ENCODE measurements at regions not wholly inside any gene's neighbourhood (a gene's known extent, or its start where the extent isn't known, plus 50 kb on each side); places are given as distances from the start of the nearest gene placed in this dataset.

DNA sequence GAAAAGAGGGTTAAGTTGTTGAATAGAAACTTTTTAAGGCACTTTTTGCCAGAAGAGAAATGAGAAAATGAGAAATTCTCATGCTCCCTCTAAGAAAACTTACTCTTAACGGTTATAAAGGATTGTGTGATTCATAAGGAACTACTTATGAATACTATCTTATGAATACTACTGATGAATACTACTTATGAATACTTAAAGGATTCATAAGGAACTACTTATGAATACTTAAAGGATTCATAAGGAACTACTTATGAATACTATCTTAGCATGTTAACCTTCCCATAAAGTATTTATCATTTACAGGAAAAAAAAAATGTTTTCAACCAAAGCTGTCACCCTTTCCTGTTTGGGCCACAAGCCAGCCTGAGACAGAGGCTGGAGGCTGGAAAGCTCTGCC is 53.1 kb upstream of the UCN3 start:
- no peak for TF ChIP-seq POLR2A (IDR thresholded peaks at IDR 0.05)
- TF ChIP-seq, protein P1, sequence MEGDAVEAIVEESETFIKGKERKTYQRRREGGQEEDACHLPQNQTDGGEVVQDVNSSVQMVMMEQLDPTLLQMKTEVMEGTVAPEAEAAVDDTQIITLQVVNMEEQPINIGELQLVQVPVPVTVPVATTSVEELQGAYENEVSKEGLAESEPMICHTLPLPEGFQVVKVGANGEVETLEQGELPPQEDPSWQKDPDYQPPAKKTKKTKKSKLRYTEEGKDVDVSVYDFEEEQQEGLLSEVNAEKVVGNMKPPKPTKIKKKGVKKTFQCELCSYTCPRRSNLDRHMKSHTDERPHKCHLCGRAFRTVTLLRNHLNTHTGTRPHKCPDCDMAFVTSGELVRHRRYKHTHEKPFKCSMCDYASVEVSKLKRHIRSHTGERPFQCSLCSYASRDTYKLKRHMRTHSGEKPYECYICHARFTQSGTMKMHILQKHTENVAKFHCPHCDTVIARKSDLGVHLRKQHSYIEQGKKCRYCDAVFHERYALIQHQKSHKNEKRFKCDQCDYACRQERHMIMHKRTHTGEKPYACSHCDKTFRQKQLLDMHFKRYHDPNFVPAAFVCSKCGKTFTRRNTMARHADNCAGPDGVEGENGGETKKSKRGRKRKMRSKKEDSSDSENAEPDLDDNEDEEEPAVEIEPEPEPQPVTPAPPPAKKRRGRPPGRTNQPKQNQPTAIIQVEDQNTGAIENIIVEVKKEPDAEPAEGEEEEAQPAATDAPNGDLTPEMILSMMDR (IDR thresholded peaks at IDR 0.05) = no peak
- Histone ChIP-seq H3K36me3 (no peaks in the 10 kb centered on the region), H3K27ac (no peak overlapping the region), H3K4me3 (no peak overlapping the region), H3K9me3 (no peaks in the 10 kb centered on the region), H3K27me3 (no peaks in the 10 kb centered on the region), H3K4me1 (no peaks in the 10 kb centered on the region)
- DNase-seq = no peak
- WGBS, 2 donors = 34 to 59% methylated on average over 1 of the region's 1 CpG
- intact Hi-C loops (cut with DNase I) = no loop called here

DNA sequence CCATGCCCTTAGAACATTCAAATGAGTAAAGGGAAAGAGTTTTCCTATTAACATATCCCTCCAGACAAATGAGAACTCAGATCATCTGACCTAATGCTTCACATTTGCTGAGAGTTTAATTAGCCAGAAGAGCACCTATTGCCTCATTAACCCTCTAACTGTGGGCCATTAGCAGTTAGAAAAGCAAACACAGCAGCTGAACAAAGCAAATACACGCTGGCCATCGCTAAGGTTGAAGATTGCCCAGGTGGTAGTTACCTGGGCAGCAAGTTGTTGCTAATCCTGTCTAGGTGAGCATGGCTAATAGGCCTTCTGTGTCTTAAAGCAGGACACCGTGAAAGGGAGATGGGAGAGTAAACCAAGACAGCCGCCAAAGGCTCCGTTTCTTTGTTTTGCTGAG is 49.9 kb upstream of the UCN3 start:
- Histone ChIP-seq H3K27me3 (no peaks in the 10 kb centered on the region), H3K27ac (no peak overlapping the region), H3K36me3 (no peaks in the 10 kb centered on the region), H3K4me1 (peaks cover 0 to 11% (median 0%) of the 10 kb centered on the region in 3 donors), H3K4me3 (no peak overlapping the region), H3K9me3 (no peaks in the 10 kb centered on the region)
- no peak for TF ChIP-seq POLR2A (IDR thresholded peaks at IDR 0.05)
- TF ChIP-seq, protein P1 (IDR thresholded peaks at IDR 0.05) = no peak
- intact Hi-C loops (cut with DNase I) = no loop called here
- no peak for DNase-seq
- WGBS, 2 donors = 74 to 75% methylated on average over 5 of the region's 5 CpGs

All from esophagus squamous epithelium (tissue), 5 donors.